ENCODE measurements at regions not wholly inside any gene's neighbourhood (a gene's known extent, or its start where the extent isn't known, plus 50 kb on each side); places are given as distances from the start of the nearest gene placed in this dataset.
A peak's percentile ranks its signal among the peaks of the same experiment; 100 is the strongest.

DNA sequence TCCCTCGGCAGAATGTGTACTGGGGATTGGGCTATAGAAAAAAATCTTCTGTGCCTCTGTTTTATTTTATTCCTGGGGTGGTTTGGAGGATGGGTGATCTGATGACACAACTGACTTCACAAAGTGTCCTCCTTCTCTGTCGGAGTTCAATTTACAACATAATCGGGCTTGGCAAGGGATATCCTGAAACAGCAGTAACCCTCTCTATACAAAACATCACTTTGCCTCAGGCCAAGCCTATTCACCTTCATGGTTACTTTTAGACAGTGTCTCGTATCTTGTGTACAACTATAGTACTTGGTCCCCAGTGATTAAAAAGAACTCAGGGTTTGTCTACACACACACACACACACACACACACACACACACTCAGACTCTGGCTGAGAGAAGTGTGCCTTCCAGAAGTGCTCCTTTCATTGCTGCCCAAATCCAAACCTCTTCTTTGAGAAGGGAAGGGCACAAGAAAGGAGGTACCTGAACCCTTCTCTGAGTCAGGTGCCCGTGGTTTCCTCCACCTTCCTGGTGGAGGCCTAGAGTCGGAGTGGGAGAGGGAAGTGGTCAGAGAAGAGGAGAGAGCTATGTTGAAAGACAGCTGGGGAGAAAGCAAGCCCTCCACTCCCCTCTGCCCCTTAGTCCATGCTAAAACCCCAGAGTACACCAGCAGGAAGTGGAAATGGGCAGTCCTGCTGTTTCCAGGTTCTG, 62.4 kb upstream of the POU2F1 start:
- Histone ChIP-seq H3K4me2 (ENCODE audit: low read length) (no peak overlapping the region), H3K4me1 (ENCODE audit: insufficient read depth, low read length) (peaks cover 3% of the 10 kb centered on the region), H3K27me3 (ENCODE audit: insufficient read depth, low read length) (no peaks in the 10 kb centered on the region), H3K9me3 (ENCODE audit: insufficient read depth, low read depth, low read length) (no peaks in the 10 kb centered on the region), H4K20me1 (ENCODE audit: insufficient read depth, low read length) (no peaks in the 10 kb centered on the region), H2AFZ (ENCODE audit: low read depth, low read length) (no peak overlapping the region), H3K4me3 (ENCODE audit: insufficient read depth, low read depth, low read length) (no peak overlapping the region), H3K27ac (ENCODE audit: low read depth, low read length) (no peak overlapping the region), H3K9ac (ENCODE audit: low read length) (no peak overlapping the region), H3K36me3 (ENCODE audit: insufficient read depth, low read length) (no peaks in the 10 kb centered on the region), H3K79me2 (ENCODE audit: insufficient read depth, low read length) (no peaks in the 10 kb centered on the region)
- DNase-seq (ENCODE audit: low read depth) = no peak
- peak overlapping the region; percentile 16 for H3K4me3 Mint-ChIP-seq (ENCODE audit: unreplicated experiment)
- H3K9me3 Mint-ChIP-seq (ENCODE audit: unreplicated experiment) = peaks cover 2% of the 10 kb centered on the region
- no peak overlapping the region for H3K27ac Mint-ChIP-seq (ENCODE audit: unreplicated experiment)
- TF ChIP-seq, protein P1, sequence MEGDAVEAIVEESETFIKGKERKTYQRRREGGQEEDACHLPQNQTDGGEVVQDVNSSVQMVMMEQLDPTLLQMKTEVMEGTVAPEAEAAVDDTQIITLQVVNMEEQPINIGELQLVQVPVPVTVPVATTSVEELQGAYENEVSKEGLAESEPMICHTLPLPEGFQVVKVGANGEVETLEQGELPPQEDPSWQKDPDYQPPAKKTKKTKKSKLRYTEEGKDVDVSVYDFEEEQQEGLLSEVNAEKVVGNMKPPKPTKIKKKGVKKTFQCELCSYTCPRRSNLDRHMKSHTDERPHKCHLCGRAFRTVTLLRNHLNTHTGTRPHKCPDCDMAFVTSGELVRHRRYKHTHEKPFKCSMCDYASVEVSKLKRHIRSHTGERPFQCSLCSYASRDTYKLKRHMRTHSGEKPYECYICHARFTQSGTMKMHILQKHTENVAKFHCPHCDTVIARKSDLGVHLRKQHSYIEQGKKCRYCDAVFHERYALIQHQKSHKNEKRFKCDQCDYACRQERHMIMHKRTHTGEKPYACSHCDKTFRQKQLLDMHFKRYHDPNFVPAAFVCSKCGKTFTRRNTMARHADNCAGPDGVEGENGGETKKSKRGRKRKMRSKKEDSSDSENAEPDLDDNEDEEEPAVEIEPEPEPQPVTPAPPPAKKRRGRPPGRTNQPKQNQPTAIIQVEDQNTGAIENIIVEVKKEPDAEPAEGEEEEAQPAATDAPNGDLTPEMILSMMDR (IDR thresholded peaks at IDR 0.05; ENCODE audit: insufficient read depth, low read depth, low read length) = no peak
- no peak for TF ChIP-seq EZH2 (IDR thresholded peaks at IDR 0.05; ENCODE audit: insufficient read depth, low read length)
- FAIRE-seq = no peak
- H3K36me3 Mint-ChIP-seq (ENCODE audit: low read depth, unreplicated experiment) = peaks cover 22% of the 10 kb centered on the region
- H3K27me3 Mint-ChIP-seq (ENCODE audit: low read depth, unreplicated experiment) = no peaks in the 10 kb centered on the region
- H3K4me1 Mint-ChIP-seq (ENCODE audit: low read depth, unreplicated experiment) = peaks cover 20% of the 10 kb centered on the region

DNA sequence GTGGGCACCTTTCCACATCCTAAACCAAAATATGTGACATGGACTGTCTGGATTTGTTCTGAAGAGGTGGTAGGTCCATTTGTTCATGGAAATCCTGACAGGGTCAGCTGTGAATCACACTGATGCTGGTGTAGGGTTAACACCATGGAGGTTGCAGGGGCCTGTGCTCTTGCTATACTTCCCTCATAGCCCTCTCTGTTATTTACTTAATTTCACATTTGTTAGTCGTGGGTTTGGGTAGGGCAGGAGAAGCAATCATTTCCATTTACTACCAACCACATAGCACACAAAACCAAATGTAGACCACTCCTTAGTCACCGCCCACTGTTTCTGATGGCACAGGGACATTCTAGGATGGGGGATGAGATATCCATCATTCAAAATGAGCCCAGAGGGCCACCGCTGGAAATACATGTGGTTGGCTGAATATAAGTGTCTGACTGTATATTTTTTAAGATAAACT, 61.8 kb upstream of the POU2F1 start:
- no peak overlapping the region for H3K9ac ChIP-seq (ENCODE audit: low read length)
- H3K4me1 ChIP-seq (ENCODE audit: insufficient read depth, low read length) = peaks cover 4% of the 10 kb centered on the region
- H3K9me3 ChIP-seq (ENCODE audit: insufficient read depth, low read depth, low read length) = no peaks in the 10 kb centered on the region
- TF ChIP-seq, protein P1 (IDR thresholded peaks at IDR 0.05; ENCODE audit: insufficient read depth, low read depth, low read length) = no peak
- no peak for TF ChIP-seq EZH2 (IDR thresholded peaks at IDR 0.05; ENCODE audit: insufficient read depth, low read length)
- no peak overlapping the region for H2AFZ ChIP-seq (ENCODE audit: low read depth, low read length)
- Mint-ChIP-seq H3K27ac (ENCODE audit: unreplicated experiment) (no peak overlapping the region), H3K27me3 (ENCODE audit: low read depth, unreplicated experiment) (no peaks in the 10 kb centered on the region), H3K4me3 (ENCODE audit: unreplicated experiment) (no peak overlapping the region), H3K36me3 (ENCODE audit: low read depth, unreplicated experiment) (peaks cover 22% of the 10 kb centered on the region), H3K4me1 (ENCODE audit: low read depth, unreplicated experiment) (peaks cover 25% of the 10 kb centered on the region), H3K9me3 (ENCODE audit: unreplicated experiment) (peaks cover 2% of the 10 kb centered on the region)
- FAIRE-seq = no peak
- H3K79me2 ChIP-seq (ENCODE audit: insufficient read depth, low read length) = no peaks in the 10 kb centered on the region
- DNase-seq (ENCODE audit: low read depth) = no peak
- H3K4me2 ChIP-seq (ENCODE audit: low read length) = no peak overlapping the region
- no peak overlapping the region for H3K4me3 ChIP-seq (ENCODE audit: insufficient read depth, low read depth, low read length)
- H4K20me1 ChIP-seq (ENCODE audit: insufficient read depth, low read length) = no peaks in the 10 kb centered on the region
- no peaks in the 10 kb centered on the region for H3K27me3 ChIP-seq (ENCODE audit: insufficient read depth, low read length)
- H3K36me3 ChIP-seq (ENCODE audit: insufficient read depth, low read length) = no peaks in the 10 kb centered on the region
- H3K27ac ChIP-seq (ENCODE audit: low read depth, low read length) = no peak overlapping the region

DNA sequence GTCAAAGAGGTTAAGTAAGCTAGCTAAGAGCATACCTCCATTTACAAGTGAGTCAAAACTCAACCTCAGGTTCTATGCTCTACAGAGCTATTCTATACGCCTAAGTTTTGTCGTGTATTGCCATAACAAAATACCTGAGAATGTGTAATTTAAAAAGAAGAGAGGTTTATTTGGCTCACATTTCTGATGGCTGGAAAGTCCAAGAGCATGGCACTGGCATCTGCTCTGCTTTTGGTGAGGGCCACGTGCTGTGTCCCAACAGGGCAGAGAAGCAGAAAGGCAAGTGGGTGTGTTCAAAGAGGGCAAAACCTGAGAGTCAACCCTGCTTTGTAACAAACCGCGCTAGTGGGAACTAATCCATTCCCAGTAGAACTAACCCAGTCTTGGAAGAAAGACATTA, 60.9 kb upstream of the POU2F1 start:
- TF ChIP-seq, protein P1 (IDR thresholded peaks at IDR 0.05; ENCODE audit: insufficient read depth, low read depth, low read length) = no peak
- TF ChIP-seq EZH2 (IDR thresholded peaks at IDR 0.05; ENCODE audit: insufficient read depth, low read length) = no peak
- Histone ChIP-seq H3K4me1 (ENCODE audit: insufficient read depth, low read length) (peaks cover 4% of the 10 kb centered on the region), H2AFZ (ENCODE audit: low read depth, low read length) (no peak overlapping the region), H3K4me2 (ENCODE audit: low read length) (no peak overlapping the region), H3K79me2 (ENCODE audit: insufficient read depth, low read length) (no peaks in the 10 kb centered on the region), H3K9ac (ENCODE audit: low read length) (no peak overlapping the region), H3K4me3 (ENCODE audit: insufficient read depth, low read depth, low read length) (no peak overlapping the region), H3K27ac (ENCODE audit: low read depth, low read length) (no peak overlapping the region), H4K20me1 (ENCODE audit: insufficient read depth, low read length) (no peaks in the 10 kb centered on the region), H3K27me3 (ENCODE audit: insufficient read depth, low read length) (no peaks in the 10 kb centered on the region), H3K36me3 (ENCODE audit: insufficient read depth, low read length) (no peaks in the 10 kb centered on the region), H3K9me3 (ENCODE audit: insufficient read depth, low read depth, low read length) (no peaks in the 10 kb centered on the region)
- FAIRE-seq (no peak), DNase-seq (ENCODE audit: low read depth) (no peak)
- no peak overlapping the region for H3K27ac Mint-ChIP-seq (ENCODE audit: unreplicated experiment)
- H3K27me3 Mint-ChIP-seq (ENCODE audit: low read depth, unreplicated experiment) = no peaks in the 10 kb centered on the region
- peaks cover 31% of the 10 kb centered on the region for H3K4me1 Mint-ChIP-seq (ENCODE audit: low read depth, unreplicated experiment)
- no peak overlapping the region for H3K4me3 Mint-ChIP-seq (ENCODE audit: unreplicated experiment)
- peaks cover 2% of the 10 kb centered on the region for H3K9me3 Mint-ChIP-seq (ENCODE audit: unreplicated experiment)
- H3K36me3 Mint-ChIP-seq (ENCODE audit: low read depth, unreplicated experiment) = peaks cover 22% of the 10 kb centered on the region
